ENCODE measurements at regions not wholly inside any gene's neighbourhood (a gene's known extent, or its start where the extent isn't known, plus 50 kb on each side); places are given as distances from the start of the nearest gene placed in this dataset.

- CTCF ChIA-PET, result interaction anchor here (1.2 kb wide), 1 partner anchor 119 kb away, joined by 4 read pairs; no protein-coding TSS in a partner anchor
- BruUV-seq (replicated peaks), result no TSS peak
- TF ChIP-seq, protein P1, sequence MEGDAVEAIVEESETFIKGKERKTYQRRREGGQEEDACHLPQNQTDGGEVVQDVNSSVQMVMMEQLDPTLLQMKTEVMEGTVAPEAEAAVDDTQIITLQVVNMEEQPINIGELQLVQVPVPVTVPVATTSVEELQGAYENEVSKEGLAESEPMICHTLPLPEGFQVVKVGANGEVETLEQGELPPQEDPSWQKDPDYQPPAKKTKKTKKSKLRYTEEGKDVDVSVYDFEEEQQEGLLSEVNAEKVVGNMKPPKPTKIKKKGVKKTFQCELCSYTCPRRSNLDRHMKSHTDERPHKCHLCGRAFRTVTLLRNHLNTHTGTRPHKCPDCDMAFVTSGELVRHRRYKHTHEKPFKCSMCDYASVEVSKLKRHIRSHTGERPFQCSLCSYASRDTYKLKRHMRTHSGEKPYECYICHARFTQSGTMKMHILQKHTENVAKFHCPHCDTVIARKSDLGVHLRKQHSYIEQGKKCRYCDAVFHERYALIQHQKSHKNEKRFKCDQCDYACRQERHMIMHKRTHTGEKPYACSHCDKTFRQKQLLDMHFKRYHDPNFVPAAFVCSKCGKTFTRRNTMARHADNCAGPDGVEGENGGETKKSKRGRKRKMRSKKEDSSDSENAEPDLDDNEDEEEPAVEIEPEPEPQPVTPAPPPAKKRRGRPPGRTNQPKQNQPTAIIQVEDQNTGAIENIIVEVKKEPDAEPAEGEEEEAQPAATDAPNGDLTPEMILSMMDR (IDR thresholded peaks at IDR 0.05; ENCODE audit: unreplicated experiment), result no peak
- DNase-seq, result peak; percentile 12
- Mint-ChIP-seq H3K9me3 (ENCODE audit: low read depth, unreplicated experiment) (no peaks in the 10 kb centered on the region), H3K4me3 (ENCODE audit: low read depth, unreplicated experiment) (no peak overlapping the region), H3K27ac (ENCODE audit: unreplicated experiment) (no peak overlapping the region), H3K27me3 (ENCODE audit: unreplicated experiment) (peaks cover 36% of the 10 kb centered on the region), H3K4me1 (ENCODE audit: low read depth, unreplicated experiment) (peaks cover 8% of the 10 kb centered on the region), H3K36me3 (ENCODE audit: insufficient read depth, unreplicated experiment) (no peaks in the 10 kb centered on the region)
- intact Hi-C loops (cut with micrococcal nuclease; ENCODE audit: unreplicated experiment), result no loop called here
These were observed 62.9 kb upstream of the URI1 start for GRCh38 chr19:29878973-29879654.

- Mint-ChIP-seq H3K27me3 (ENCODE audit: unreplicated experiment) (peaks cover 31% of the 10 kb centered on the region), H3K4me1 (ENCODE audit: low read depth, unreplicated experiment) (peaks cover 8% of the 10 kb centered on the region), H3K4me3 (ENCODE audit: low read depth, unreplicated experiment) (no peak overlapping the region), H3K9me3 (ENCODE audit: low read depth, unreplicated experiment) (no peaks in the 10 kb centered on the region), H3K27ac (ENCODE audit: unreplicated experiment) (no peak overlapping the region), H3K36me3 (ENCODE audit: insufficient read depth, unreplicated experiment) (no peaks in the 10 kb centered on the region)
- no TSS peak for BruUV-seq (replicated peaks)
- intact Hi-C loops (cut with micrococcal nuclease; ENCODE audit: unreplicated experiment), result no loop called here
- DNase-seq, result no peak
- CTCF ChIA-PET, result interaction anchor here (1.2 kb wide), 1 partner anchor 120 kb away, joined by 4 read pairs; no protein-coding TSS in a partner anchor
- TF ChIP-seq, protein P1 (IDR thresholded peaks at IDR 0.05; ENCODE audit: unreplicated experiment), result no peak
These were observed 62.4 kb upstream of the URI1 start for GRCh38 chr19:29879655-29879974.

DNA sequence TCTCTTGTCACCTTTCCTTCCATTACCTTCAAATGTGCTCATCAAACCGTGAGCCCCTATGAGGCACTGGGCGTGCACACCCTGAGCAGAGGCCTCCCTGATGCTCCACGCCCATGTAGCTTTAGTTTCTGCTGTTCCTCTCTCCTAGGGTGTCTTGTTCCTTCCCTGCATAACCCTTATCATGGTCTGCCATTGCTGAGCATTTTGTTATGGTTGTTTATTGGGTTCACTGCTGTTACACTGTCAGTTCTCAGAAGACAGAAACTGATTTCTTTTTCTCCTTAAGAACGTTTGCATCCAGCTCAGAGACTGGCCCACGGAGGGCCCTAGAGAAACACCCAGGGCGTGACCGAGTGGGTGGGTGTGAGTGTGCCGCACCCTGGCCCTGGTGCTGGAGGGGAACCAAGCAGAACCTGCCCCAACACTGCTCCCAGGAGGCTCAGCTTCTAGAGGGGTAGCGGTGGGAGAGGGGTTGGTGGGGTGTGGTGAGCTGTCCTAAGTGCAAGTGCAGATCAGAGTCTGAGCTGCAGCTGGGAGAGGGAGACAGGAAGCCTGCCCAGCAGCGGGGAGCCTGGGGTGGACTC, 61.4 kb upstream of the URI1 start:
- peaks cover 8% of the 10 kb centered on the region for H3K4me1 Mint-ChIP-seq (ENCODE audit: low read depth, unreplicated experiment)
- H3K9me3 Mint-ChIP-seq (ENCODE audit: low read depth, unreplicated experiment), result no peaks in the 10 kb centered on the region
- intact Hi-C loops (cut with micrococcal nuclease; ENCODE audit: unreplicated experiment), result no loop called here
- CTCF ChIA-PET, result no interaction called here
- H3K27ac Mint-ChIP-seq (ENCODE audit: unreplicated experiment), result no peak overlapping the region
- H3K27me3 Mint-ChIP-seq (ENCODE audit: unreplicated experiment), result peaks cover 21% of the 10 kb centered on the region
- no peak overlapping the region for H3K4me3 Mint-ChIP-seq (ENCODE audit: low read depth, unreplicated experiment)
- no peak for DNase-seq
- BruUV-seq (replicated peaks), result no TSS peak
- TF ChIP-seq, protein P1 (IDR thresholded peaks at IDR 0.05; ENCODE audit: unreplicated experiment), result no peak
- H3K36me3 Mint-ChIP-seq (ENCODE audit: insufficient read depth, unreplicated experiment), result no peaks in the 10 kb centered on the region

GRCh38 chr19:29881386-29881785, 60.7 kb upstream of the URI1 start:
- Mint-ChIP-seq H3K4me1 (ENCODE audit: low read depth, unreplicated experiment) (peaks cover 3% of the 10 kb centered on the region), H3K9me3 (ENCODE audit: low read depth, unreplicated experiment) (no peaks in the 10 kb centered on the region), H3K4me3 (ENCODE audit: low read depth, unreplicated experiment) (no peak overlapping the region), H3K36me3 (ENCODE audit: insufficient read depth, unreplicated experiment) (no peaks in the 10 kb centered on the region), H3K27ac (ENCODE audit: unreplicated experiment) (no peak overlapping the region), H3K27me3 (ENCODE audit: unreplicated experiment) (peaks cover 15% of the 10 kb centered on the region)
- CTCF ChIA-PET, result no interaction called here
- no TSS peak for BruUV-seq (replicated peaks)
- intact Hi-C loops (cut with micrococcal nuclease; ENCODE audit: unreplicated experiment), result no loop called here
- DNase-seq, result no peak
- TF ChIP-seq, protein P1 (IDR thresholded peaks at IDR 0.05; ENCODE audit: unreplicated experiment), result no peak
